ENCODE measurements at regions not wholly inside any gene's neighbourhood (a gene's known extent, or its start where the extent isn't known, plus 50 kb on each side); places are given as distances from the start of the nearest gene placed in this dataset.

- FAIRE-seq, result no peak
- DNase-seq (ENCODE audit: insufficient read length, low spot score), result no peak
- TF ChIP-seq TAF1 (IDR thresholded peaks at IDR 0.05; ENCODE audit: low read depth, low read length), result no peak
- TF ChIP-seq SPI1 (IDR thresholded peaks at IDR 0.05; ENCODE audit: low read depth, low read length), result peak; percentile 31; the same call in 1 of the 2 replicates
- TF ChIP-seq POU2F2 (IDR thresholded peaks at IDR 0.05; ENCODE audit: low read depth, low read length), result no peak
- TF ChIP-seq PAX5 (IDR thresholded peaks at IDR 0.05; ENCODE audit: insufficient read depth, low read length, severe bottlenecking), result no peak
- no peak for TF ChIP-seq POLR2AphosphoS5 (IDR thresholded peaks at IDR 0.05; ENCODE audit: low read depth, low read length)
- no peak for TF ChIP-seq POLR2A (IDR thresholded peaks at IDR 0.05; ENCODE audit: low read depth, low read length)
These were observed 660.7 kb downstream of the PTPRU start for GRCh38 chr1:29896791-29897714.

GRCh38 chr1:29896300-29896699 lies 660.0 kb downstream of the PTPRU start:
- no peak for DNase-seq (ENCODE audit: insufficient read length, low spot score)
- FAIRE-seq, result no peak
- TF ChIP-seq PAX5 (IDR thresholded peaks at IDR 0.05; ENCODE audit: insufficient read depth, low read length, severe bottlenecking) (no peak), POLR2A (IDR thresholded peaks at IDR 0.05; ENCODE audit: low read depth, low read length) (no peak), POU2F2 (IDR thresholded peaks at IDR 0.05; ENCODE audit: low read depth, low read length) (no peak), TAF1 (IDR thresholded peaks at IDR 0.05; ENCODE audit: low read depth, low read length) (no peak), SPI1 (IDR thresholded peaks at IDR 0.05; ENCODE audit: low read depth, low read length) (no peak), POLR2AphosphoS5 (IDR thresholded peaks at IDR 0.05; ENCODE audit: low read depth, low read length) (no peak)

- DNase-seq (ENCODE audit: insufficient read length, low spot score) (no peak), FAIRE-seq (no peak)
- TF ChIP-seq POLR2AphosphoS5 (IDR thresholded peaks at IDR 0.05; ENCODE audit: low read depth, low read length) (no peak), POLR2A (IDR thresholded peaks at IDR 0.05; ENCODE audit: low read depth, low read length) (no peak), PAX5 (IDR thresholded peaks at IDR 0.05; ENCODE audit: insufficient read depth, low read length, severe bottlenecking) (no peak), TAF1 (IDR thresholded peaks at IDR 0.05; ENCODE audit: low read depth, low read length) (no peak), SPI1 (IDR thresholded peaks at IDR 0.05; ENCODE audit: low read depth, low read length) (no peak), POU2F2 (IDR thresholded peaks at IDR 0.05; ENCODE audit: low read depth, low read length) (no peak)
These were observed 658.9 kb downstream of the PTPRU start for GRCh38 chr1:29895201-29895600.

- FAIRE-seq (no peak), DNase-seq (ENCODE audit: insufficient read length, low spot score) (no peak)
- TF ChIP-seq TAF1 (IDR thresholded peaks at IDR 0.05; ENCODE audit: low read depth, low read length) (no peak), POU2F2 (IDR thresholded peaks at IDR 0.05; ENCODE audit: low read depth, low read length) (no peak), POLR2A (IDR thresholded peaks at IDR 0.05; ENCODE audit: low read depth, low read length) (no peak), POLR2AphosphoS5 (IDR thresholded peaks at IDR 0.05; ENCODE audit: low read depth, low read length) (no peak)
These were observed 658.0 kb downstream of the PTPRU start for GRCh38 chr1:29894311-29894710.

- FAIRE-seq (no peak), DNase-seq (ENCODE audit: insufficient read length, low spot score) (no peak)
- no peak for TF ChIP-seq PAX5 (IDR thresholded peaks at IDR 0.05; ENCODE audit: insufficient read depth, low read length, severe bottlenecking)
- no peak for TF ChIP-seq POLR2A (IDR thresholded peaks at IDR 0.05; ENCODE audit: low read depth, low read length)
- no peak for TF ChIP-seq SPI1 (IDR thresholded peaks at IDR 0.05; ENCODE audit: low read depth, low read length)
These were observed 657.5 kb downstream of the PTPRU start for GRCh38 chr1:29893806-29894205.

GRCh38 chr1:29893046-29893723 lies 656.9 kb downstream of the PTPRU start:
- no peak for FAIRE-seq
- no peak for DNase-seq (ENCODE audit: insufficient read length, low spot score)
- TF ChIP-seq POLR2A (IDR thresholded peaks at IDR 0.05; ENCODE audit: low read depth, low read length) (no peak), SPI1 (IDR thresholded peaks at IDR 0.05; ENCODE audit: low read depth, low read length) (no peak), POU2F2 (IDR thresholded peaks at IDR 0.05; ENCODE audit: low read depth, low read length) (no peak), TAF1 (IDR thresholded peaks at IDR 0.05; ENCODE audit: low read depth, low read length) (no peak), PAX5 (IDR thresholded peaks at IDR 0.05; ENCODE audit: insufficient read depth, low read length, severe bottlenecking) (no peak), POLR2AphosphoS5 (IDR thresholded peaks at IDR 0.05; ENCODE audit: low read depth, low read length) (no peak)

GRCh38 chr1:29892247-29892646 lies 655.9 kb downstream of the PTPRU start:
- DNase-seq (ENCODE audit: insufficient read length, low spot score) (no peak), FAIRE-seq (no peak)
- TF ChIP-seq POLR2AphosphoS5 (IDR thresholded peaks at IDR 0.05; ENCODE audit: low read depth, low read length) (no peak), PAX5 (IDR thresholded peaks at IDR 0.05; ENCODE audit: insufficient read depth, low read length, severe bottlenecking) (no peak), SPI1 (IDR thresholded peaks at IDR 0.05; ENCODE audit: low read depth, low read length) (no peak), POU2F2 (IDR thresholded peaks at IDR 0.05; ENCODE audit: low read depth, low read length) (no peak), TAF1 (IDR thresholded peaks at IDR 0.05; ENCODE audit: low read depth, low read length) (no peak), POLR2A (IDR thresholded peaks at IDR 0.05; ENCODE audit: low read depth, low read length) (no peak)

- no peak for DNase-seq (ENCODE audit: insufficient read length, low spot score)
- no peak for FAIRE-seq
- TF ChIP-seq PAX5 (IDR thresholded peaks at IDR 0.05; ENCODE audit: insufficient read depth, low read length, severe bottlenecking), result no peak
- no peak for TF ChIP-seq POLR2A (IDR thresholded peaks at IDR 0.05; ENCODE audit: low read depth, low read length)
- TF ChIP-seq POLR2AphosphoS5 (IDR thresholded peaks at IDR 0.05; ENCODE audit: low read depth, low read length), result no peak
- TF ChIP-seq POU2F2 (IDR thresholded peaks at IDR 0.05; ENCODE audit: low read depth, low read length), result no peak
- no peak for TF ChIP-seq TAF1 (IDR thresholded peaks at IDR 0.05; ENCODE audit: low read depth, low read length)
These were observed 654.1 kb downstream of the PTPRU start for GRCh38 chr1:29890201-29890959.

- FAIRE-seq, result no peak
These were observed 653.5 kb downstream of the PTPRU start for GRCh38 chr1:29889776-29890175.

More at GRCh38 chr1:29889776-29890175, 653.5 kb downstream of the PTPRU start:
- no peak for DNase-seq (ENCODE audit: insufficient read length, low spot score)
- TF ChIP-seq TAF1 (IDR thresholded peaks at IDR 0.05; ENCODE audit: low read depth, low read length), result no peak
- no peak for TF ChIP-seq POLR2AphosphoS5 (IDR thresholded peaks at IDR 0.05; ENCODE audit: low read depth, low read length)
- no peak for TF ChIP-seq POLR2A (IDR thresholded peaks at IDR 0.05; ENCODE audit: low read depth, low read length)
- no peak for TF ChIP-seq SPI1 (IDR thresholded peaks at IDR 0.05; ENCODE audit: low read depth, low read length)
- no peak for TF ChIP-seq POU2F2 (IDR thresholded peaks at IDR 0.05; ENCODE audit: low read depth, low read length)
- TF ChIP-seq PAX5 (IDR thresholded peaks at IDR 0.05; ENCODE audit: insufficient read depth, low read length, severe bottlenecking), result no peak
